ENCODE measurements at regions not wholly inside any gene's neighbourhood (a gene's known extent, or its start where the extent isn't known, plus 50 kb on each side); places are given as distances from the start of the nearest gene placed in this dataset.
"Not testable (repeated sequence)": the region's sequence is repeated elsewhere in the genome, so short reads cannot be mapped to it uniquely, and the experiment has no call there.

DNA sequence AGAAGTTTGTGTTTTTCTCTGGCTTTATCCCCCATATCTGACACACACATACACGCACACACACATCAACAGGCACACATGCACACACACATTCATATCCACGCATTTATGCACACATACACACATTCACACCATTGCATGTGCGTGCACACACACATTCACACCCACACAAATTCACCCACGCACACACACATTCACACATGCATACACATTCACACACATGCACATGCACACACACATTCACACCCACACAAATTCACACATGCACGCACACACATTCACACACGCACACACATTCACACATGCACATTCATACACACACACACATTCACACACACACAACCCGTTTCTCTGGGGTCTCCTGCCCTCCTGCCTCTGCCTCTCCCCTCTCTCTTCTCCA is 264.2 kb downstream of the BCL11B start:
- no peak for DNase-seq

DNA sequence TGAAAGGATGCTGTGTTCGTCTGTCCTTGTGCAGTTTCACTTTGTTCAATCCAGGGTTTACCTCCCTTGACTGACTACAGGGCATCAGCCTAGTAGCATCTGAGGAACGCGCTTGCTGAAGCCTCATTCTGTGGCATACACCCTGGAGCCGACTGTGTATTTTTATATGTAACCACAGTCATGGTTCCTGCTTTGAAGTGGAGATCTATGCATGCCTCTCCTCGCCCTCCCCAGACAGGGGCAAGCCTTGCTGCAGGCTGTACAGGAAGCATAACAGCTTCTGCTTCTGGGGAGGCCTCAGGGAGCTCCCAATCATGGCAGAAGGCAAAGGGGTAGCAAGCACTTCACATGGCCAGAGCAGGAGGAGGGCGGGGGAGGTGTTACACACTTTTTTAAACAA is 262.1 kb downstream of the BCL11B start:
- no peak for DNase-seq

DNA sequence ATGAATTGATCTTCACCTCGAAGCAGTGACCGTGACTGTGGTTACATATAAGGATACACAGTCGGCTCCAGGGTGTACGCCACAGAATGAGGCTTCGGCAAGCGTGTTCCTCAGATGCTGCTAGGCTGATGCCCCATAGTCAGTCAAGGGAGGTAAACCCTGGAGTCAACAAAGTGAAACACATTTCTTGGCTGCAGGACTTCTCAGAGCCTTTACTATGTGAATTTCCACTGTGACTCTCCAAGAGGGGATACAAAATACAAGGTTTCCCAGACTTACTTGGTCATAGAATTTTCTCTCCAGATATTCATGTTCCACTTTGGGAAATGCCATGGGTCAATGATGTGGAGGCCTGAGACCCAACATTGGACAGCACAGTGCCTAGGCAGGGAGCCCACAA is 260.6 kb downstream of the BCL11B start:
- DNase-seq, result no peak

DNA sequence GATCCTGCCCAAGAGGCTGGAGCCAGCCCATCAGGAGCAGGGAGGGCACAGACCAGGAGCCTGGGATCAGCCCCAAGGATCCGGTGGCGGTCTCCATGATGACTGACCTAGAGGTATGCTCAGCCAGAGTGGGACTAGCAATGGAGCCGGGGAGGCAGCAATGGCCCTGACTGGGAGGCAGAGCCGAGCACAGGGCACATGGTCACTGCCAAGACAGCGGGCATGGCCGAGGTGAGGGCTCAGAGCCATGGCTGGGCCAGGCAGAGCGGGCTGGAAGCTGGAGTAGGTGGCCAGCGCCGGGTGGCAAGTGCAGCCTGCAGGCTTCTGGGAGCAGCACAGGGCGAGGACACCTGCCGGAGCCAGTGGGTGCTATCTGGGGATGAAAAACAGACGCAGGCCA is 259.3 kb downstream of the BCL11B start:
- DNase-seq, result no peak

DNA sequence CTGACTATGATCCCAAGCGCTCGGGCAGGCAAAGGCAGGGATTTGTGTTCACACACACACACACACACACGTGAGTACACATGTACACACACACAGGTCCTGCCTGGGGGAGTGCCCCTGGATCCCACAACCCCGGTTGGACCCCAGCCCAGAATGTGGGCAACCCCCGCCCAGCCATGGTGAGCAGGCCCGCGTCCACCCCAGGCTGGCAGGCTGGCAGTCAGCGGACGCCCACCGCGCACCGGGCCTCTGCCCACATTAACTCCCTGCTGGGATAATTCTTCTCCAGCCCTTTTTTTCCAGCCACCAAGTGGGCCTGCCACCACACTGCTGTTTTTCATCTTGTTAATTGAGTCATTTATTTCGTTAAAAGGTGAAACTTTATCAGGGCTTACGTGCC is 256.2 kb downstream of the BCL11B start:
- DNase-seq, result no peak

DNA sequence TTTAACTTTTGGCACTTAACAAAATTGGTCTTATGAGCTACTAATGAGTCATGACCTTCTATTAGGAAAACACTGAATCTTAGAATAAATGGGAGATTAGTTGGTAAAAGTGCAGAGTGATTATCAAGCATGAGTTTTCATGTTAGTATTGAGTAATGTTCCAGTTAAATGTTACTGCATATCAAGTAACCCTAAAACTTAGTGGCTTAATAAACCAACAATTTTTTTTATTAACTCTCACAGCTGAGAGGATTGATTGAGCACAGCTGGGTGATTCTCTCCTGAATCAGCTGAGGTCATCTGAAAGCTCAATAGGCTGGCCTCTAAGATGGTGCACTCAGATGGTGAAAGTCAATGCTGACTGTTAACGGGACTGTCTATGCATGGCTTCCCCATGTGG is 248.6 kb downstream of the BCL11B start:
- DNase-seq, result no peak

DNA sequence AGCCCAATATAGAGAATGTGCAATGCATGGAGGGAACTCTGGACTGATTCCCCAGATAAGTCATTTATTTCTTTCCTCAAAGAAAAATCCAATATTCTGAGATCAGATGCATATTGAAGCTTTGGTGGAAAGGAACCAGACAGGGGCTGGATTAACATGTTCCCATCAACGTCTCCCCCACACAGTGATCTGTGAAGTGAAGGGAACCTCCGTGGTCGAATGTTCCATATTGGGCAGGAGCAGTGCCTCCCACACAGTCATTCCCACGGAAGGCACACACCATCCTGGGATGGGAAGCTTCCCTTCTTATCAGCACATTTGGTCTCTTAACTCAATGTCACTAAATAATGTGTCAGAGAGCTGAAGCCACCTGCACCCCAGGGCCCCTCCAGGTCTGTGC is 247.1 kb downstream of the BCL11B start:
- DNase-seq, result no peak

DNA sequence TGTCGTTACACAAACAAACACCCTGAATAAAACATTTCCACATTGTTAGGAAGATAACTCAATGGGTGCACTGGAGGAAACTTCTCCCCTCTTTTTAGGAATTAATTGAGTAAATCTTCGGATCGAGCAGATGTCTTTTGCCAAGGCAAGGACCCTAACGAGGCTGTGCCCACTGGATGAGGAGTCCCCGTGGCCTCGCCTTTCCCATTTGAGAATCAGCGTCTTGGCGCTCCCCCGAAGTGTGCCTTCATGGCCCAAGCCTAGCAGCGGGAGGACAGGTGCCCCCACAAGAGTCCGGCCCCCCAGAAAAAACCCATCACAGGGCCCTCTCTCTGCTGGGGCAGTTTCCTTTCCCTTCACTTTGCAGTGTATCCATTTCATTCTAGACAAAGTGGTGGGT is 246.6 kb downstream of the BCL11B start:
- DNase-seq, result no peak

DNA sequence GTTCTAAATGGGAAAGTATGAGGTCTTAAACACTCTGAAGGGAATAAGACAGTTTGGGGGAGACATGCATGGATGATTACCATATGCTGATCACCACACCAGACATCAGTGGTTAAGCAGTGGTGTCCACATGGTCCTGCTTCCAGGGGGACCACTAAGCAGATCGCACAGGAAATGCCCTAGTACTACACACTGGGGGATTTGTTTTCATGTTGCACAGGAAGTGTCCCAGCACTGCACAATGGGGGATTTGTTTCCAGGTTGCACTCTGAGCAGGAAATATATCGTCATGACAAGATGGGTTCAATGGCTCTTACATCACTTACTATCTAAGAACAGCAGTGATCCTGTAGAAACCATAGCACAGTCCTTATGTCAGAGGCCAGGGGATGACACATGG is 245.5 kb downstream of the BCL11B start:
- no peak for DNase-seq

DNA sequence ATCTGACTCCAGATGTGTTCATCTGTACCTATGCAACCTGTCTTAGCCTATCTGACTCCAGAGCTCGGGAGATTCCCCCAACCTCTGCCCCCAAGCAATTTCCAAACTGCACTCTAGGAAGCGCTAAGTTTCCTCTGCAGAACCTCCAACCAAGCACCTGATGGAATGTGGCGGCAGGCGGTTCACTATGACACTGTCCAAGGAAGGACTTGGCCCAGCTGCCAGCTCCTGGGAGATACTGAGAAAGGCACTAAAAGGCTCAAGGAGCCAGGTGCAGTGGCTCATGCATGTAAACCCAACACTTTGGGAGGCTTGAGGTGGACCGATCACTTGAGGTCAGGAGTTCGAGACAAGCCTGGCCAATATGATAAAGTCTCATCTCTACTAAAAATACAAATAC is 244.0 kb downstream of the BCL11B start:
- DNase-seq, result no peak

DNA sequence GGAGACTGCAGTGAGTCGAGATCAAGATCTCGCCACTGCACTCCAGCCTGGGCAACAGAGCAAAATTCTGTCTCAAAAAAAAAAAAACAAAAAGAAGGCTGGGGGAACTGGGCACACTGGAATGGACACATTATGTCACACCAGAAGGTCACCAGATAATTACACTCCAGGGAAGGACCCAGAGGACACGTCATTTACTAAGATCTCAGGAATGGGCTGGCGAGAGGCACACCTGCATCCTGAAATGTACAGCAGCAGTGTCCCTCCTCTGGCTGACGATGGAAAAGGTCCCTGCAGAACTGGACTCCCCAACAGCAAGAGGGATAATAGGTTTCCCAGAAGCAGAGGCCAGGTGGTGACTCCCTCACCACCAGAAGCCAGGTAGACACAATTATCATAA is 243.5 kb downstream of the BCL11B start:
- DNase-seq, result no peak

DNA sequence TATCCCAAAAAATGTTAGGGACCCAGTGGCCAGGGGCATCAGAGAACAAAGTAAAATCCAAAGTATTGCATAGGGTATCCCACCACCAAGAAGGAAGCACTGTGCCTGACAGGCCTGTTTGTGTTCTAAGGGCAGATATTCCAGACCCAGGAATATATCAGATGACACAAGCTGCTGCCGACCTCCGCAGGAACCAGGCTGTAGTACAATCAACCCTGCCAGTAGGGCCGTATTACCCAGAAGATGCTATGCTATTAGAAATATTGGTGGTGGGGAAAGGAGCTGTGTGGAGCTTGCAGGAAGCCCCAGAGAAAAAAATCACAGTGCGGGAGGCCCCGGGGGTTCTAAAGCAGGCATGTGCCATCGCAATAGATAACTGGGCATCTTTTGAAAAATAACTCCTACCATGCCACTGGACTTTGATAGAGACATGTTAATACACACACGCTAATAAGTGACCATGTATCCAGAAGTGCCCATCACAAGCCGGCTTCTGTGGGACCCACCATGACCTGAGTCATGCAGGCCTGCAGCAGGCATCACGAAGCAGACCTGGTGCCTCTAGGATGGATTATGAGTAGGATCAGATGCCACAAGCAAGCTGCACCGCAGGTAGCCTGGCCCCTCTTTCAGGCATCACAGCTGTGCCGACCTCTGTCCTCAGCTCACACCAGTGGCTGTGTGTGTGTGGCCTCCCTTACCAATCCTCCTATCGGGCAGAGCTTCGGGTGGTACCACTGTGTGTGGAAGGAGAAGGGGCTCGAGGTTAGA is 242.7 kb downstream of the BCL11B start:
- DNase-seq, result peak in 1 of 2 experiments; percentile 18

DNA sequence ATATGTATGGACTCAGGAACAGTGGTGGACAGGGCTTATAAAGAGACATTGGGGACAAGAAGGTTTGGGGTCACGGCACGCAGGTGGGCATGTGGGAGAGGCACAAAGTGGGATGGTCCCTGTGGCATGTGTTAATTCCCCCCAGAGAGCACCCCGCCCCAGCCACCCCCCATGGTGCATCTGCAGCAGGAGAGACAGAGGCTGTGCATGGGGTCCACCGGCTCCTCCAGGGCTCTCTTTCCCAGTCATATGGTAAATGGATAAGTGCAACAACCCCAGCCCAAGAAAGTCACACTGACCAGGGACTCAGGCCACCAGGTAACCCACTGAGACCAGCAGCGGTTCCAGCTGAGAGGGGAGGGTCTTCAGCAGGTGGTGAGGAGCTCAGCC is 242.1 kb downstream of the BCL11B start:
- DNase-seq, result no peak

DNA sequence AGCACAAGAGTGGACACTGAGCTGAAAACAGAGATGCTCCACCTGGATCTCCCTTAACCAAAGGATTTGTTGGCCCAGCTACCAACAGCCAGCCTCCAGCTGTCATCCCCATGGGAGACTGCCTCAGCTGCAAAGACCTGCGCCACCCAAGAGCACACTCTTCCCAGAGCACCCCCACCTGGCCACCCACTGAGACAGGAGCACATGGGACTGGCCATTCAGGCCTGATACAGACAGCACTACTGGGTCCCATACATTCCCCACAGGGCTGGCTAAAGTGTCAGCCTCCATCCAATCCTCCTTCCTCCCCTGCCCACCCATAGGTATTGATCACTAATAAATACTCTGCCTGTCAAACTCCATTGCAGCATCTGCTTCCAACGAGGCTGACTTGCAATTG is 241.5 kb downstream of the BCL11B start:
- no peak for DNase-seq

DNA sequence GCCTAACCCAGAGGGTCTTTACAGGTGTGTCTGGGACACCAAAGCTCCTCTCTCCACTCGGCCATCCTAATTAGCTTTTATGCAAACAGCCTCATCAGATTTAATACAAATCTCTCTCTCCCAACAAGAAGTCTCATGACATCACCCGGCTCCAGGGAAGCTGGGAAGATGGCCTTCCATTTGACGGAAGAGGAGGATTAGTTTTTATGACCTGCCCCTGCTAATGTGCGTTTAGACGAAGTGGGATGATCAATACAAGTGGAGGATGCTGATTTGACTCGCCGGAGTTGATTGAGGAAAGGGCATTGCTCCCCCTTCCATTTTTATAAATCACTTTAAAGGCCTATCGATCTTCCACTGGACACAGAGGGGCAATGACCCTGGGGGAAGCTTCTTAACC is 239.2 kb downstream of the BCL11B start:
- no peak for DNase-seq

DNA sequence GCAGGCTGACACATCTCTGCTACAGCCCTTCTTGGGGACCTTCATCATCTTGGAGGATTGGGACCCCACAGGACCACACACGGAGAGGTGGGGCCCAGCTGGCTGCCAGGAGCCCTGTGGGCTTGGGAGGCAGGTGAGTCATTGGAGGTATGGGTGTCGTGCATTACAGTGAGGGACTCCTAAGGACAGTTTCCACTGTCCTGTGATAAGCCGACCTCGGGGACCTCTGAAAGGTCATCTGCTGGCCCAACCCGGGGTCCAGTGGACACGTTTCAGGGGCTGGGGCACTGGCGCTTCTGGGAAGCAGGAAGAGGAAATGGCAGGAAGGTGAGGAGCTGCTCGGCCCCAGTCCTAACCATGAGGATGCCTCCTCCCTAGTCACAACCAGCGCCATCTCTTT is 238.0 kb downstream of the BCL11B start:
- no peak for DNase-seq

DNA sequence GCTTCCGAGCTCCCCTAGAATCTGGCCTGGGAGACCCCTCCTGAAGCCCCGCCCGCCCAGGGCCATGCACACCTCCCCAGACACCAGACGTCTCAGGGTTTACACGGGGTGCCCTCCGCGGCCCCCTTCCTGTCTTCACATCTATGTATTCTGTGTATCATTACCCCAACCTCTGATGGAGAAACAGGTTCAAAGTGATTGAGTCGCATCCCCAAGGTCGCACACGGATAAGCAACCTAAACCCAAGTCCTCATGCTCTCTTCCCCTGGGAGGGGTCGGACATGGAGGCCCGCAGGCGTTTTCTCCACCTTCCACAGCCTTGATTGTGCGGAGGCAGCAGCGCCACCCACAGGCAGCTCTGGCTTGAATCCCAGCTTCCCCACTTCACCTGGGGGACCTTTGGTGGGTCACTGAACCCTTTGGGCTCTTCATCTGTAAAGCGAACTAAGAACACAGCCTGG is 237.3 kb downstream of the BCL11B start:
- no peak for DNase-seq

DNA sequence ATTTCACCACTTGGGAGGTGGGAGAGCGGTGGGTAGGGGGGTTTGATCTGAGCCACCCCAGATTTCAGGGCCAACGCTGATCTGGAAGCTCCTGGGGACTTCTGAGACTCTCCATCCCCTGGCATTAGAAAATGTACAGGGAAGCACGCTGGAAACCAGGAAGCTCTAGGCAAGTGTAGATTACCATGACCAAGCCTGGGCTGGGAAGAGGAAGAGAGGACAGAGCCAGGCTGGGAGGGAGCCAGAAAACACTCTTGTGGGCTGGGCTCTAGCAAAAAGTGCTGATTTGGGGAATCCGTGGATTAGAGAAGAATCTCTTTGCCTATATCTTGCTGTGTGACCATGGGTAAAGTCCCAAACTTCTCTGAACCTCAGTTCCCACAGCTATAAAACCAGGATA is 236.7 kb downstream of the BCL11B start:
- no peak for DNase-seq

DNA sequence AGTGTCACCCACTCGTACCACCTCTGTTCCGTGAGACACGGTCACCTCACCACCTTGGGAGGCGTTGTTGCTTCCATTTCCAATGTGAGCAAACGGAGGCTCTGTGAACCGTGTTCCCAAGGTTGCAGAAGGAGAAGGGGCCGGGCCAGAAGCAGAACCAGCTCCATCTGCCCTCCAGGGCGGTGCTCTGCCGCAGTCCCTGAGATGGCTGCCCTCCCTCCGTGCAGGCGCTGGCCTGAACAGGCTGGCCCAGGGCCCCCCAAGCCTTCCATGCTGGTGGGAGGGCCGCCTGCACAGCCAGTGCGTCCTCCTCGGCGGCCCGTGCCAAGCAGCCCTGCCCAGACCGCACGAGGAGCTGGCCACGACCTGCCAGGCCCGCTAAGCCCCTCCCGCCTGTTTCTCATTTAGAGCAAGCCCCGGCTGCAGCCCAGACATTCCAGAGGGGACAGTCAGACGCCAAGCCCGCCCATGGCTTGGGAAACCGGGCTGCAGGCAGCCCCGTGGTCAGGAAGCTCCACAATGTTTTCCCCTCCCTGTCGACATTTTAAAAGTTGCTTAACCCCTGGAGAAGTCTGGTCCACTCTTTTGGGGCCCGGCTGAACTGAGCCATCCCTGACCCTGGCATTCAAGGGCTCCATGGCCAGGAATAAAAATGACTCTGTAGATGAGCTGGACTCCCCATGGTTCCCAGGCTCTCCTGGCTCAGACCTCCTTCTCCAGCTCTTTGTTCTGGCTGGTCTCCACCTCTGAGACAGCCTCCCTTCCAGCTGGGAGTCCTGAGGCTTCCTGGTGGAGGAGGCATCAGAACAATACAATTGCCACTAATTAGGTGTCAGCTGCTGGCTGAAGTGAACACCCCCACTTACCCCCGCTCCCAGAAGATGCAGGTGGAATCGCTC is 236.0 kb downstream of the BCL11B start:
- no peak for DNase-seq

DNA sequence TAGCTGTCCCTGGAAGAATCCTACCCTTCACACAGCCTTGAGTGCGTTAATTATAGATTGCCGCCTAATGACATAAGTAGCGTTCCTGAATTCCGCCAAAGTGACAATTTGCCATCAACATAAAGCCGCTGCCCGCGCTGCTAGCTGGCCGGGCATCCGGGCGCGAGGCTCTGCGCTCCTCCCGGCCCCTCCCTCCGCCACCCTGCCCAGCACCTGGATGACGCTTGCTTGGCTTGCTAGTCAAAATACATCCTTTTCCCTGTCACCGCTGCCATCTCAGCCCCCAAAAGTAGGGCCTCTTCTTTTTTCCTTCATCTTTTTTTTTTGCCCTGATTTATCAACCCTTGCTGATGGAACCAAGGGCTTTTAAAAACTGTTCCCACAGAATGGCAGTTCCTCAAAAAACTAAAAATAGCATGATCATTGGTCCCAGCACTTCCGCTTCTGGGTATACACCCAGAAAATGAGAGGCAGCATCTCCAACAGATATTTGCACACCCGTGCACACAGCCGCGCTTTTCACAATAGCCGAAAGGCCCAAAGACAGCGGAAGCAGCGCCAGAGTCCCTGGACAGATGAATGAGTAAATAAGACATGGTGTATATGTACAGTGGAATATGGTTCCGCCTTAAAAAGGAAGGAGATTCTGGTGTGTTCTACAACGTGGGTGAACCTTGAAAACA is 235.2 kb downstream of the BCL11B start:
- DNase-seq, result no peak

DNA sequence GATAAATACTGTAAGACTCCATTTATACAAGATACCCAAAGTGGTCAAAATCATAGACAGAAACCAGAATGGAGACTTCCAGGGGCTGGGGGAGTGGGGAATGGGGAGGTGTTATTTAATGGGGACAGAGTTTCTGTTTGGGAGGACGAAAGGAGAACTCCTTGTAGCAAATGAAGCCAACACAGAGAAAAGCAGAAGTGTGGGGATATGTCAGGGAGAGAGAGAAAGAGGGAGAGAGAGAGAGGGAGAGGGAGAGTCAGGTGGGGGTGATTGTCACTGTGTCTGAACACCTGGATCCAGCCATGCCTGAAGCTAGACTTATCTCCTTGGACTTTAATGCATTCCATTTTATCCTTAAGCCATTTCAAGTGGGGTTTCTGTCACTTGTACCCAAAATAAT is 234.7 kb downstream of the BCL11B start:
- DNase-seq, result not testable (repeated sequence)

DNA sequence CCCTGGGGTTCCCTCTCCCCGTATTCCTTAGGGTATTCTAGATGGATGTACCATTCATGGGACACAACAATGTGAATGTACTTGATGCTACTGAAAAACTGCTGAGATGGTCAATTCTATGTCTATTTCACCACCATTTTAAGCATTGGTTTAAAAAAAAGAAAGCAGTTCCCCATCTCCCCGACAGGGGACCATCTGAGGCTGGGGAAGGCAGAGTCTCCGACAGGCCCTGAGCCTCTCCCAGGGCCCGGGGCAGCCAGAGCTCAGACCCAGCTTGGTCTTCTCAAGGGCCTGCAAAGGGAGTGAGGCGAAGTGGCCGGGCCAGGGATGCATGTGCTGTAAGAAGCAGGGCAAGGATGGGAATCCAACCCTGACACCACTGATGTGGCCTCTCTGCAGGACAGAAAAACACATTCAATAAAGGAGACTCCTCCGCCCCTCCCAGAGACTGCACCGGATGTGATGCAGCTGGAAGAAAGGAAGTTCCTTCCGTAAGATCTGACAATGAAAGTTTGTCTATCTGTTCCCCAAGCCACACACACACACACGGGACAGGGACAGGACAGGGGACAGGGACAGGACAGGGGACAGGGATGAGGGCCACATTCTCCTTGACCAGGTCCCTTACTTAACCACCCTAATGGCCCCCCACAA is 234.1 kb downstream of the BCL11B start:
- peak in 1 of 2 experiments; percentile 24 for DNase-seq

DNA sequence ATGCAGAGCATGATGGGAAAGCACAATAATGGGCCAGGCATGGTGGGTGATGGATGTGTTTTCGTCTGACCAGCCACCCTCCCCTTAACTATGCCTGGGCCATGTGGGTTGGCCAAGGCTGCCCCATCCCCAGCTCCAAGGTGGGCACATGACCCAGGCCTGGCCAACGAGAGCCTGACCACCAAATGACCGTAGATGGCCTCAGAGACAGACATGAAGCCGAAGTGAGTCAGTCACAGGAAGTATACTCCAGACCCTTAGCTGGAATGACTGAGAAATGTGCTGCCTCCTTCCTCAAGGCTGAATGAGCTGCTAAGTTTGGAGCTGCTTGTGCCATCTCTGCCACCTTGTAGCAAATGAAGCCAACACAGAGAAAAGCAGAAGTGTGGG is 233.6 kb downstream of the BCL11B start:
- DNase-seq, result no peak
